Stimulated activated CD4-positive, alpha-beta T cell treated with anti-CD3 and anti-CD28 coated beads, Interleukin-1b, Interleukin-23, amount 100 ng/mL, for 48 hours (primary cell): ENCODE measurements at regions not wholly inside any gene's neighbourhood (a gene's known extent, or its start where the extent isn't known, plus 50 kb on each side); places are given as distances from the start of the nearest gene placed in this dataset.
"Not testable (repeated sequence)": the region's sequence is repeated elsewhere in the genome, so short reads cannot be mapped to it uniquely, and the experiment has no call there.

Experiments
- DNase-seq: peaks from one replicate; pipeline ENCODE4 v3.0.0-alpha.2; 2020

- DNase-seq = no peak
Observed at GRCh38 chr3:18234717-18235335, 190.3 kb downstream of the SATB1 start.

GRCh38 chr3:18233987-18234716 is 191.0 kb downstream of the SATB1 start:
- DNase-seq = no peak

GRCh38 chr3:18232317-18232716 is 192.8 kb downstream of the SATB1 start:
- DNase-seq = no peak

GRCh38 chr3:18228060-18228459 is 197.1 kb downstream of the SATB1 start:
- no peak for DNase-seq

GRCh38 chr3:18225709-18226108 is 199.4 kb downstream of the SATB1 start:
- no peak for DNase-seq

- DNase-seq = no peak
Observed at GRCh38 chr3:18224426-18224825, 200.7 kb downstream of the SATB1 start.

GRCh38 chr3:18223974-18224373 is 201.2 kb downstream of the SATB1 start:
- DNase-seq = no peak

- DNase-seq = no peak
Observed at GRCh38 chr3:18223571-18223970, 201.6 kb downstream of the SATB1 start.

GRCh38 chr3:18222686-18223085 is 202.5 kb downstream of the SATB1 start:
- DNase-seq = no peak

GRCh38 chr3:18217507-18218174 is 207.5 kb downstream of the SATB1 start:
- no peak for DNase-seq

GRCh38 chr3:18216996-18217395 is 208.1 kb downstream of the SATB1 start:
- no peak for DNase-seq

- no peak for DNase-seq
Observed at GRCh38 chr3:18215639-18216038, 209.5 kb downstream of the SATB1 start.

- no peak for DNase-seq
Observed at GRCh38 chr3:18211116-18211515, 214.0 kb downstream of the SATB1 start.

- DNase-seq = no peak
Observed at GRCh38 chr3:18208856-18209255, 216.3 kb downstream of the SATB1 start.

- DNase-seq = no peak
Observed at GRCh38 chr3:18208091-18208490, 217.0 kb downstream of the SATB1 start.

GRCh38 chr3:18207226-18207625 is 217.9 kb downstream of the SATB1 start:
- peak; percentile 39 for DNase-seq

- not testable (repeated sequence) for DNase-seq
Observed at GRCh38 chr3:18205701-18206100, 219.4 kb downstream of the SATB1 start.

GRCh38 chr3:18201315-18201714 is 223.8 kb downstream of the SATB1 start:
- no peak for DNase-seq

- no peak for DNase-seq
Observed at GRCh38 chr3:18199757-18200156, 225.4 kb downstream of the SATB1 start.

GRCh38 chr3:18195836-18196235 is 229.3 kb downstream of the SATB1 start:
- DNase-seq = no peak

GRCh38 chr3:18194431-18194830 is 230.7 kb downstream of the SATB1 start:
- DNase-seq = no peak

GRCh38 chr3:18190646-18191045 is 234.5 kb downstream of the SATB1 start:
- DNase-seq = no peak

GRCh38 chr3:18189282-18190050 is 235.7 kb downstream of the SATB1 start:
- no peak for DNase-seq
